ENCODE measurements at regions not wholly inside any gene's neighbourhood (a gene's known extent, or its start where the extent isn't known, plus 50 kb on each side); places are given as distances from the start of the nearest gene placed in this dataset.
A peak's percentile ranks its signal among the peaks of the same experiment; 100 is the strongest.

- Histone ChIP-seq H3K4me3 (ENCODE audit: low read depth, low read length) (no peak overlapping the region), H3K36me3 (ENCODE audit: control insufficient read depth, insufficient read depth, low read length) (no peaks in the 10 kb centered on the region), H3K27ac (ENCODE audit: insufficient read depth, low read length, poor library complexity, severe bottlenecking) (no peak overlapping the region), H3K9me3 (ENCODE audit: control insufficient read depth in 2 of 2, low read length in 2 of 2) (no peaks in the 10 kb centered on the region), H3K27me3 (ENCODE audit: control insufficient read depth, insufficient read depth, low read length) (no peaks in the 10 kb centered on the region), H3K4me1 (ENCODE audit: control insufficient read depth, insufficient read depth, low read length, poor library complexity, severe bottlenecking) (no peaks in the 10 kb centered on the region)
- no peak for DNase-seq
- Mint-ChIP-seq H3K27me3 (no peaks in the 10 kb centered on the region), H3K9me3 (peaks cover 0 to 13% (median 4%) of the 10 kb centered on the region in 7 donors), H3K36me3 (no peaks in the 10 kb centered on the region), H3K4me1 (peaks cover 0 to 7% (median 4%) of the 10 kb centered on the region in 4 donors), H3K27ac (peak overlapping the region in 1 of 3 donors; percentile 23), H3K4me3 (peak overlapping the region in 1 of 4 donors; percentile 2)
- ATAC-seq (ENCODE audit: low read depth in 2 of 2), result no peak
Observed at GRCh38 chr2:8076448-8077342, 605.2 kb upstream of the ID2 start.

- ATAC-seq (ENCODE audit: low read depth in 2 of 2) (no peak), DNase-seq (no peak)
- Histone ChIP-seq H3K4me1 (ENCODE audit: control insufficient read depth, insufficient read depth, low read length, poor library complexity, severe bottlenecking) (no peaks in the 10 kb centered on the region), H3K27me3 (ENCODE audit: control insufficient read depth, insufficient read depth, low read length) (no peaks in the 10 kb centered on the region), H3K9me3 (ENCODE audit: control insufficient read depth in 2 of 2, low read length in 2 of 2) (no peaks in the 10 kb centered on the region), H3K36me3 (ENCODE audit: control insufficient read depth, insufficient read depth, low read length) (no peaks in the 10 kb centered on the region), H3K4me3 (ENCODE audit: low read depth, low read length) (no peak overlapping the region), H3K27ac (ENCODE audit: insufficient read depth, low read length, poor library complexity, severe bottlenecking) (no peak overlapping the region)
- Mint-ChIP-seq H3K4me1 (peaks cover 0 to 7% (median 4%) of the 10 kb centered on the region in 4 donors), H3K27ac (peak overlapping the region in 1 of 3 donors; percentile 20), H3K27me3 (no peaks in the 10 kb centered on the region), H3K9me3 (peaks cover 0 to 13% (median 4%) of the 10 kb centered on the region in 7 donors), H3K4me3 (no peak overlapping the region), H3K36me3 (no peaks in the 10 kb centered on the region)
Observed at GRCh38 chr2:8078705-8079104, 603.2 kb upstream of the ID2 start.

GRCh38 chr2:8080063-8080462 lies 601.8 kb upstream of the ID2 start:
- no peak overlapping the region for H3K27ac Mint-ChIP-seq
- H3K4me3 Mint-ChIP-seq, result no peak overlapping the region
- no peaks in the 10 kb centered on the region for H3K27me3 ChIP-seq (ENCODE audit: control insufficient read depth, insufficient read depth, low read length)
- no peaks in the 10 kb centered on the region for H3K9me3 ChIP-seq (ENCODE audit: control insufficient read depth in 2 of 2, low read length in 2 of 2)
- no peak for DNase-seq
- no peaks in the 10 kb centered on the region for H3K36me3 Mint-ChIP-seq
- H3K27me3 Mint-ChIP-seq, result no peaks in the 10 kb centered on the region
- ATAC-seq (ENCODE audit: low read depth in 2 of 2), result no peak
- H3K27ac ChIP-seq (ENCODE audit: insufficient read depth, low read length, poor library complexity, severe bottlenecking), result no peak overlapping the region
- no peaks in the 10 kb centered on the region for H3K36me3 ChIP-seq (ENCODE audit: control insufficient read depth, insufficient read depth, low read length)
- no peak overlapping the region for H3K4me3 ChIP-seq (ENCODE audit: low read depth, low read length)
- H3K4me1 Mint-ChIP-seq, result peaks cover 0 to 7% (median 4%) of the 10 kb centered on the region in 4 donors
- H3K4me1 ChIP-seq (ENCODE audit: control insufficient read depth, insufficient read depth, low read length, poor library complexity, severe bottlenecking), result no peaks in the 10 kb centered on the region
- peaks cover 0 to 13% (median 4%) of the 10 kb centered on the region in 7 donors for H3K9me3 Mint-ChIP-seq

GRCh38 chr2:8081130-8081529 lies 600.7 kb upstream of the ID2 start:
- no peak overlapping the region for H3K27ac Mint-ChIP-seq
- ATAC-seq (ENCODE audit: low read depth in 2 of 2), result no peak

GRCh38 chr2:8082840-8083239 lies 599.0 kb upstream of the ID2 start:
- Mint-ChIP-seq H3K9me3 (peaks cover 0 to 7% (median 2%) of the 10 kb centered on the region in 7 donors), H3K4me3 (no peak overlapping the region), H3K27me3 (peaks cover 4% of the 10 kb centered on the region), H3K4me1 (peaks cover 0 to 2% (median 0%) of the 10 kb centered on the region in 4 donors), H3K36me3 (no peaks in the 10 kb centered on the region), H3K27ac (no peak overlapping the region)
- Histone ChIP-seq H3K27me3 (ENCODE audit: control insufficient read depth, insufficient read depth, low read length) (no peaks in the 10 kb centered on the region), H3K9me3 (ENCODE audit: control insufficient read depth in 2 of 2, low read length in 2 of 2) (no peaks in the 10 kb centered on the region), H3K4me3 (ENCODE audit: low read depth, low read length) (no peak overlapping the region), H3K4me1 (ENCODE audit: control insufficient read depth, insufficient read depth, low read length, poor library complexity, severe bottlenecking) (no peaks in the 10 kb centered on the region), H3K27ac (ENCODE audit: insufficient read depth, low read length, poor library complexity, severe bottlenecking) (no peak overlapping the region), H3K36me3 (ENCODE audit: control insufficient read depth, insufficient read depth, low read length) (no peaks in the 10 kb centered on the region)
- ATAC-seq (ENCODE audit: low read depth in 2 of 2), result no peak
- no peak for DNase-seq

More at GRCh38 chr2:8081130-8081529, 600.7 kb upstream of the ID2 start:
- H3K4me3 Mint-ChIP-seq, result no peak overlapping the region
- H3K4me1 Mint-ChIP-seq, result peaks cover 0 to 6% (median 4%) of the 10 kb centered on the region in 4 donors
- H3K27me3 Mint-ChIP-seq, result no peaks in the 10 kb centered on the region
- Histone ChIP-seq H3K27me3 (ENCODE audit: control insufficient read depth, insufficient read depth, low read length) (no peaks in the 10 kb centered on the region), H3K36me3 (ENCODE audit: control insufficient read depth, insufficient read depth, low read length) (no peaks in the 10 kb centered on the region), H3K9me3 (ENCODE audit: control insufficient read depth in 2 of 2, low read length in 2 of 2) (no peaks in the 10 kb centered on the region), H3K4me1 (ENCODE audit: control insufficient read depth, insufficient read depth, low read length, poor library complexity, severe bottlenecking) (no peaks in the 10 kb centered on the region), H3K4me3 (ENCODE audit: low read depth, low read length) (no peak overlapping the region), H3K27ac (ENCODE audit: insufficient read depth, low read length, poor library complexity, severe bottlenecking) (no peak overlapping the region)
- DNase-seq, result no peak
- no peaks in the 10 kb centered on the region for H3K36me3 Mint-ChIP-seq
- peaks cover 0 to 13% (median 4%) of the 10 kb centered on the region in 7 donors for H3K9me3 Mint-ChIP-seq

GRCh38 chr2:8086357-8086756 lies 595.5 kb upstream of the ID2 start:
- no peak overlapping the region for H3K4me3 ChIP-seq (ENCODE audit: low read depth, low read length)
- ATAC-seq (ENCODE audit: low read depth in 2 of 2), result no peak
- H3K4me1 Mint-ChIP-seq, result no peaks in the 10 kb centered on the region
- H3K9me3 Mint-ChIP-seq, result peaks cover 0 to 3% (median 0%) of the 10 kb centered on the region in 7 donors
- no peaks in the 10 kb centered on the region for H3K36me3 Mint-ChIP-seq
- no peak for DNase-seq
- H3K27me3 ChIP-seq (ENCODE audit: control insufficient read depth, insufficient read depth, low read length), result no peaks in the 10 kb centered on the region
- H3K36me3 ChIP-seq (ENCODE audit: control insufficient read depth, insufficient read depth, low read length), result no peaks in the 10 kb centered on the region
- H3K27me3 Mint-ChIP-seq, result peaks cover 7% of the 10 kb centered on the region
- no peaks in the 10 kb centered on the region for H3K9me3 ChIP-seq (ENCODE audit: control insufficient read depth in 2 of 2, low read length in 2 of 2)
- no peak overlapping the region for H3K27ac ChIP-seq (ENCODE audit: insufficient read depth, low read length, poor library complexity, severe bottlenecking)
- H3K4me3 Mint-ChIP-seq, result no peak overlapping the region
- no peaks in the 10 kb centered on the region for H3K4me1 ChIP-seq (ENCODE audit: control insufficient read depth, insufficient read depth, low read length, poor library complexity, severe bottlenecking)
- no peak overlapping the region for H3K27ac Mint-ChIP-seq

GRCh38 chr2:8086796-8087479 lies 594.9 kb upstream of the ID2 start:
- Histone ChIP-seq H3K4me3 (ENCODE audit: low read depth, low read length) (no peak overlapping the region), H3K27ac (ENCODE audit: insufficient read depth, low read length, poor library complexity, severe bottlenecking) (no peak overlapping the region), H3K4me1 (ENCODE audit: control insufficient read depth, insufficient read depth, low read length, poor library complexity, severe bottlenecking) (no peaks in the 10 kb centered on the region), H3K27me3 (ENCODE audit: control insufficient read depth, insufficient read depth, low read length) (no peaks in the 10 kb centered on the region), H3K36me3 (ENCODE audit: control insufficient read depth, insufficient read depth, low read length) (no peaks in the 10 kb centered on the region), H3K9me3 (ENCODE audit: control insufficient read depth in 2 of 2, low read length in 2 of 2) (no peaks in the 10 kb centered on the region)
- H3K27ac Mint-ChIP-seq, result no peak overlapping the region
- H3K27me3 Mint-ChIP-seq, result peaks cover 11% of the 10 kb centered on the region
- peaks cover 0 to 3% (median 0%) of the 10 kb centered on the region in 7 donors for H3K9me3 Mint-ChIP-seq
- no peak for DNase-seq
- no peak overlapping the region for H3K4me3 Mint-ChIP-seq
- no peak for ATAC-seq (ENCODE audit: low read depth in 2 of 2)
- H3K36me3 Mint-ChIP-seq, result no peaks in the 10 kb centered on the region
- no peaks in the 10 kb centered on the region for H3K4me1 Mint-ChIP-seq
